Liver (tissue), 8 donors: ENCODE measurements at regions not wholly inside any gene's neighbourhood (a gene's known extent, or its start where the extent isn't known, plus 50 kb on each side); places are given as distances from the start of the nearest gene placed in this dataset.

Experiments
- DNase-seq: peaks from one replicate; pipeline ENCODE4 v3.0.0-alpha.2; 2017; ENCODE audit warnings: low spot score
- H3K27ac ChIP-seq, 2 donors: one replicate each; pipeline ENCODE4 v1.7.0; 2013; ENCODE audit warnings: inconsistent platforms in 2 of 2, low read length in 2 of 2, control low read depth in 1 of 2, low read depth in 1 of 2, mild to moderate bottlenecking in 1 of 2
- H3K27me3 ChIP-seq, 4 donors: one replicate each; pipeline versions ENCODE4 v1.6.1 to v1.7.0; 2013; ENCODE audit warnings: low read length in 3 of 4, inconsistent platforms in 1 of 4, mild to moderate bottlenecking in 1 of 4, moderate library complexity in 1 of 4; ENCODE audit not compliant: control insufficient read depth in 4 of 4, insufficient read depth in 4 of 4
- H3K36me3 ChIP-seq, 4 donors: one replicate each; pipeline versions ENCODE4 v1.6.1 to v1.7.0; 2013; ENCODE audit warnings: low read length in 3 of 4, mild to moderate bottlenecking in 3 of 4, low read depth in 1 of 4, moderate library complexity in 1 of 4; ENCODE audit not compliant: control insufficient read depth in 4 of 4, insufficient read depth in 3 of 4
- H3K4me1 ChIP-seq, 4 donors: one replicate each; pipeline versions ENCODE4 v1.6.1 to v1.7.0; 2013; ENCODE audit warnings: low read length in 3 of 4, mild to moderate bottlenecking in 3 of 4, moderate library complexity in 1 of 4; ENCODE audit not compliant: control insufficient read depth in 4 of 4, insufficient read depth in 4 of 4
- H3K4me3 ChIP-seq, 3 donors: one replicate each; pipeline versions ENCODE4 v1.6.1 to v1.7.0; 2013; ENCODE audit warnings: low read length in 3 of 3, control low read depth in 1 of 3, low read depth in 1 of 3, mild to moderate bottlenecking in 1 of 3
- H3K9ac ChIP-seq, 2 donors: one replicate each; pipeline ENCODE4 v1.7.0; 2013; ENCODE audit warnings: low read length in 2 of 2, mild to moderate bottlenecking in 2 of 2, moderate library complexity in 2 of 2, control low read depth in 1 of 2, low read depth in 1 of 2
- H3K9me3 ChIP-seq, 4 donors: one replicate each; pipeline versions ENCODE4 v1.6.1 to v1.7.0; 2013; ENCODE audit warnings: low read length in 3 of 4; ENCODE audit not compliant: control insufficient read depth in 4 of 4
- ATF3 ChIP-seq: IDR thresholded peaks from 2 replicates; pipeline ENCODE4 v1.6.1; 2016; ENCODE audit warnings: antibody characterized with exemption
- CTCF ChIP-seq: fragments of 150-350 bp; IDR thresholded peaks from 2 replicates; pipeline ENCODE4 v1.5.1; 2017; ENCODE audit warnings: improper control_type of control experiment, low read depth, low read length; ENCODE audit not compliant: missing input control
- EGR1 ChIP-seq, 2 donors: IDR thresholded peaks; 2 replicates each; pipeline ENCODE4 v1.6.1; 2016 to 2018; ENCODE audit warnings: antibody characterized with exemption in 2 of 2, low read depth in 2 of 2
- FOXA1 ChIP-seq: IDR thresholded peaks from 2 replicates; pipeline ENCODE4 v1.6.1; 2016; ENCODE audit warnings: antibody characterized with exemption
- FOXA2 ChIP-seq: IDR thresholded peaks from 2 replicates; pipeline ENCODE4 v1.6.1; 2016; ENCODE audit warnings: antibody characterized with exemption
- HNF4A ChIP-seq, 2 donors: conservative IDR thresholded peaks; 2 replicates each; pipeline ENCODE4 v1.6.1; 2016; ENCODE audit warnings: antibody characterized with exemption in 2 of 2, mild to moderate bottlenecking in 2 of 2
- HNF4G ChIP-seq: IDR thresholded peaks from 2 replicates; pipeline ENCODE4 v1.6.1; 2016; ENCODE audit warnings: antibody characterized with exemption
- JUND ChIP-seq, 2 donors: IDR thresholded peaks; 2 replicates each; pipeline ENCODE4 v1.6.1; 2016; ENCODE audit warnings: antibody characterized with exemption in 2 of 2
- MAX ChIP-seq: IDR thresholded peaks from 2 replicates; pipeline ENCODE4 v1.6.1; 2016; ENCODE audit warnings: antibody characterized with exemption
- NR2F2 ChIP-seq: IDR thresholded peaks from 2 replicates; pipeline ENCODE4 v1.6.1; 2016; ENCODE audit warnings: antibody characterized with exemption
- RAD21 ChIP-seq, 2 donors: IDR thresholded peaks; 2 replicates each; pipeline ENCODE4 v1.6.1; 2016; ENCODE audit warnings: antibody characterized with exemption in 2 of 2, mild to moderate bottlenecking in 2 of 2
- REST ChIP-seq: IDR thresholded peaks from 2 replicates; pipeline ENCODE4 v1.6.1; 2016; ENCODE audit warnings: antibody characterized with exemption, mild to moderate bottlenecking
- SP1 ChIP-seq: IDR thresholded peaks from 2 replicates; pipeline ENCODE4 v1.6.1; 2018; ENCODE audit warnings: antibody characterized with exemption, mild to moderate bottlenecking
- TAF1 ChIP-seq: conservative IDR thresholded peaks from 2 replicates; pipeline ENCODE4 v1.6.1; 2016; ENCODE audit warnings: antibody characterized with exemption, mild to moderate bottlenecking
- YY1 ChIP-seq: IDR thresholded peaks from 2 replicates; pipeline ENCODE4 v1.6.1; 2016; ENCODE audit warnings: antibody characterized with exemption, mild to moderate bottlenecking
- ZBTB33 ChIP-seq: IDR thresholded peaks from 2 replicates; pipeline ENCODE4 v1.6.1; 2016; ENCODE audit warnings: antibody characterized with exemption
- WGBS: extraction: QIAGEN DNeasy Blood & Tissue Kit; methylation state at CpG from one replicate; pipeline ENCODE4 v1.1.7; 2013; 5-methylcytosine and 5-hydroxymethylcytosine counted together
- donor health status: healthy.
- donor health status: healthy.
- donor health status: healthy.
- donor health status: healthy.
- donor health status: healthy.

GRCh38 chr12:71270057-71270456 is 112.3 kb upstream of the TSPAN8 start:
- Histone ChIP-seq H3K9ac (no peak overlapping the region), H3K36me3 (no peaks in the 10 kb centered on the region), H3K27ac (no peak overlapping the region), H3K4me3 (no peak overlapping the region), H3K9me3 (no peaks in the 10 kb centered on the region), H3K4me1 (no peaks in the 10 kb centered on the region), H3K27me3 (no peaks in the 10 kb centered on the region)
- no peak for DNase-seq
- WGBS, result 89% methylated on average over 5 of the region's 5 CpGs
- TF ChIP-seq NR2F2 (no peak), SP1 (no peak), RAD21 (IDR thresholded peaks at IDR 0.05) (no peak)

GRCh38 chr12:71269281-71269598 is 111.4 kb upstream of the TSPAN8 start:
- Histone ChIP-seq H3K9ac (no peak overlapping the region), H3K36me3 (no peaks in the 10 kb centered on the region), H3K27me3 (no peaks in the 10 kb centered on the region), H3K27ac (no peak overlapping the region), H3K9me3 (no peaks in the 10 kb centered on the region), H3K4me3 (no peak overlapping the region), H3K4me1 (no peaks in the 10 kb centered on the region)
- 63% methylated on average over 2 of the region's 2 CpGs for WGBS
- no peak for DNase-seq
- no peak for TF ChIP-seq REST
- TF ChIP-seq EGR1 (IDR thresholded peaks at IDR 0.05; ENCODE audit: low read depth in 2 of 2), result no peak
- TF ChIP-seq SP1, result no peak
- no peak for TF ChIP-seq HNF4G
- no peak for TF ChIP-seq FOXA2
- no peak for TF ChIP-seq MAX
- no peak for TF ChIP-seq RAD21 (IDR thresholded peaks at IDR 0.05)
- no peak for TF ChIP-seq YY1
- no peak for TF ChIP-seq ZBTB33
- TF ChIP-seq TAF1, result no peak
- no peak for TF ChIP-seq HNF4A (conservative IDR thresholded peaks at IDR 0.05)
- no peak for TF ChIP-seq ATF3

- no peak for DNase-seq
- Histone ChIP-seq H3K9me3 (no peaks in the 10 kb centered on the region), H3K4me3 (no peak overlapping the region), H3K9ac (no peak overlapping the region), H3K36me3 (no peaks in the 10 kb centered on the region), H3K4me1 (no peaks in the 10 kb centered on the region), H3K27me3 (no peaks in the 10 kb centered on the region), H3K27ac (no peak overlapping the region)
- 85% methylated on average over 1 of the region's 1 CpG for WGBS
- TF ChIP-seq JUND (IDR thresholded peaks at IDR 0.05), result no peak
- no peak for TF ChIP-seq EGR1 (IDR thresholded peaks at IDR 0.05; ENCODE audit: low read depth in 2 of 2)
- TF ChIP-seq FOXA2, result no peak
- TF ChIP-seq CTCF, result no peak
- TF ChIP-seq REST, result no peak
- TF ChIP-seq FOXA1, result no peak
- no peak for TF ChIP-seq RAD21 (IDR thresholded peaks at IDR 0.05)
- TF ChIP-seq YY1, result no peak
Observed at GRCh38 chr12:71268598-71269280, 110.9 kb upstream of the TSPAN8 start.
